T-helper 1 cell treated with Interleukin-12 subunit alpha and Interleukin-12 subunit beta and Interleukin-4 antibody, amounts not matched to agents 30 ng/mL and 1 ng/mL, for 36 hours (primary cell): ENCODE measurements at regions not wholly inside any gene's neighbourhood (a gene's known extent, or its start where the extent isn't known, plus 50 kb on each side); places are given as distances from the start of the nearest gene placed in this dataset.

Experiments used
- intact Hi-C: fragments of 100-400 bp; cut with micrococcal nuclease; formaldehyde crosslinking; loops from one replicate; pipeline ENCODE4 v1.15.1; 2024

- intact Hi-C loops, result no loop called here
These were observed 1822.4 kb upstream of the SEL1L start for GRCh38 chr14:83356080-83356479.

- intact Hi-C loops, result no loop called here
These were observed 1838.6 kb upstream of the SEL1L start for GRCh38 chr14:83372271-83372670.

GRCh38 chr14:83379436-83379835, 1845.8 kb upstream of the SEL1L start:
- intact Hi-C loops, result no loop called here

GRCh38 chr14:83384253-83384652, 1850.6 kb upstream of the SEL1L start:
- intact Hi-C loops, result no loop called here

- intact Hi-C loops, result no loop called here
These were observed 1861.7 kb upstream of the SEL1L start for GRCh38 chr14:83395321-83395720.

- intact Hi-C loops, result no loop called here
These were observed 1882.8 kb upstream of the SEL1L start for GRCh38 chr14:83416476-83416875.

- intact Hi-C loops, result no loop called here
These were observed 1885.8 kb upstream of the SEL1L start for GRCh38 chr14:83419420-83419819.

GRCh38 chr14:83421711-83422110, 1888.1 kb upstream of the SEL1L start:
- intact Hi-C loops, result no loop called here

GRCh38 chr14:83425138-83425537, 1891.5 kb upstream of the SEL1L start:
- intact Hi-C loops, result no loop called here

GRCh38 chr14:83425706-83426105, 1892.1 kb upstream of the SEL1L start:
- intact Hi-C loops, result no loop called here

- intact Hi-C loops, result no loop called here
These were observed 1900.0 kb upstream of the SEL1L start for GRCh38 chr14:83433618-83434017.

- intact Hi-C loops, result no loop called here
These were observed 1908.1 kb upstream of the SEL1L start for GRCh38 chr14:83441801-83442200.

GRCh38 chr14:83455561-83455960, 1921.9 kb upstream of the SEL1L start:
- intact Hi-C loops, result no loop called here

GRCh38 chr14:83461521-83461920, 1927.9 kb upstream of the SEL1L start:
- intact Hi-C loops, result loop anchor here (1.0 kb wide), 1 partner anchor 27 kb away; no protein-coding TSS in a partner anchor

- intact Hi-C loops, result no loop called here
These were observed 1929.1 kb upstream of the SEL1L start for GRCh38 chr14:83462759-83463158.

- intact Hi-C loops, result no loop called here
These were observed 1929.9 kb upstream of the SEL1L start for GRCh38 chr14:83463500-83464098.

- intact Hi-C loops, result no loop called here
These were observed 1934.2 kb upstream of the SEL1L start for GRCh38 chr14:83467811-83468210.

- intact Hi-C loops, result no loop called here
These were observed 1936.8 kb upstream of the SEL1L start for GRCh38 chr14:83470466-83470865.

GRCh38 chr14:83470959-83471695, 1937.5 kb upstream of the SEL1L start:
- intact Hi-C loops, result no loop called here

GRCh38 chr14:83473416-83474235, 1940.0 kb upstream of the SEL1L start:
- intact Hi-C loops, result no loop called here

GRCh38 chr14:83478741-83479140, 1945.1 kb upstream of the SEL1L start:
- intact Hi-C loops, result no loop called here

GRCh38 chr14:83483063-83483462, 1949.4 kb upstream of the SEL1L start:
- intact Hi-C loops, result no loop called here
